ENCODE measurements at regions not wholly inside any gene's neighbourhood (a gene's known extent, or its start where the extent isn't known, plus 50 kb on each side); places are given as distances from the start of the nearest gene placed in this dataset.

GRCh38 chr2:216292886-216293301 is 79.4 kb downstream of the MARCHF4 start:
- Histone ChIP-seq H3K9ac (ENCODE audit: low read length) (no peak overlapping the region), H3K4me1 (ENCODE audit: insufficient read depth, low read length, severe bottlenecking) (no peaks in the 10 kb centered on the region), H3K79me2 (ENCODE audit: insufficient read depth, low read length) (no peaks in the 10 kb centered on the region), H3K27me3 (ENCODE audit: insufficient read depth, low read length) (no peaks in the 10 kb centered on the region), H3K4me2 (ENCODE audit: low read length) (no peak overlapping the region), H3K36me3 (ENCODE audit: insufficient read depth, low read length) (no peaks in the 10 kb centered on the region), H4K20me1 (ENCODE audit: insufficient read depth, low read length) (no peaks in the 10 kb centered on the region), H3K4me3 (ENCODE audit: low read depth, low read length, poor library complexity, severe bottlenecking) (no peak overlapping the region), H3F3A (ENCODE audit: insufficient read depth, low read length) (no peaks in the 10 kb centered on the region), H3K27ac (ENCODE audit: low read depth, low read length, poor library complexity, severe bottlenecking) (no peak overlapping the region), H3K9me2 (ENCODE audit: low read depth, low read length) (no peaks in the 10 kb centered on the region), H2AFZ (ENCODE audit: low read length) (no peak overlapping the region), H3K9me3 (ENCODE audit: low read length) (no peaks in the 10 kb centered on the region)
- no peak for TF ChIP-seq CTCF (IDR thresholded peaks at IDR 0.05; ENCODE audit: low read length)
- no peak for TF ChIP-seq EZH2 (IDR thresholded peaks at IDR 0.05; ENCODE audit: borderline replicate concordance, low read length)

GRCh38 chr2:216292475-216292874 is 79.8 kb downstream of the MARCHF4 start:
- H3K4me1 ChIP-seq (ENCODE audit: insufficient read depth, low read length, severe bottlenecking) = no peaks in the 10 kb centered on the region
- no peaks in the 10 kb centered on the region for H3K9me3 ChIP-seq (ENCODE audit: low read length)
- H3K9me2 ChIP-seq (ENCODE audit: low read depth, low read length) = no peaks in the 10 kb centered on the region
- no peaks in the 10 kb centered on the region for H3K79me2 ChIP-seq (ENCODE audit: insufficient read depth, low read length)
- H3F3A ChIP-seq (ENCODE audit: insufficient read depth, low read length) = no peaks in the 10 kb centered on the region
- no peak overlapping the region for H3K4me3 ChIP-seq (ENCODE audit: low read depth, low read length, poor library complexity, severe bottlenecking)
- no peaks in the 10 kb centered on the region for H4K20me1 ChIP-seq (ENCODE audit: insufficient read depth, low read length)
- H3K36me3 ChIP-seq (ENCODE audit: insufficient read depth, low read length) = no peaks in the 10 kb centered on the region
- H3K27ac ChIP-seq (ENCODE audit: low read depth, low read length, poor library complexity, severe bottlenecking) = no peak overlapping the region
- H3K4me2 ChIP-seq (ENCODE audit: low read length) = no peak overlapping the region
- H2AFZ ChIP-seq (ENCODE audit: low read length) = no peak overlapping the region
- H3K27me3 ChIP-seq (ENCODE audit: insufficient read depth, low read length) = no peaks in the 10 kb centered on the region
- TF ChIP-seq CTCF (IDR thresholded peaks at IDR 0.05; ENCODE audit: low read length) (no peak), EZH2 (IDR thresholded peaks at IDR 0.05; ENCODE audit: borderline replicate concordance, low read length) (no peak)
- no peak overlapping the region for H3K9ac ChIP-seq (ENCODE audit: low read length)

- Histone ChIP-seq H3K4me1 (ENCODE audit: insufficient read depth, low read length, severe bottlenecking) (no peaks in the 10 kb centered on the region), H3K4me3 (ENCODE audit: low read depth, low read length, poor library complexity, severe bottlenecking) (no peak overlapping the region), H2AFZ (ENCODE audit: low read length) (no peak overlapping the region), H3K27ac (ENCODE audit: low read depth, low read length, poor library complexity, severe bottlenecking) (no peak overlapping the region), H3K79me2 (ENCODE audit: insufficient read depth, low read length) (no peaks in the 10 kb centered on the region), H3K9me2 (ENCODE audit: low read depth, low read length) (no peaks in the 10 kb centered on the region), H3K4me2 (ENCODE audit: low read length) (no peak overlapping the region), H4K20me1 (ENCODE audit: insufficient read depth, low read length) (no peaks in the 10 kb centered on the region), H3K36me3 (ENCODE audit: insufficient read depth, low read length) (no peaks in the 10 kb centered on the region), H3K9ac (ENCODE audit: low read length) (no peak overlapping the region), H3K27me3 (ENCODE audit: insufficient read depth, low read length) (no peaks in the 10 kb centered on the region), H3K9me3 (ENCODE audit: low read length) (no peaks in the 10 kb centered on the region), H3F3A (ENCODE audit: insufficient read depth, low read length) (no peaks in the 10 kb centered on the region)
- no peak for TF ChIP-seq CTCF (IDR thresholded peaks at IDR 0.05; ENCODE audit: low read length)
- no peak for TF ChIP-seq EZH2 (IDR thresholded peaks at IDR 0.05; ENCODE audit: borderline replicate concordance, low read length)
Measured at GRCh38 chr2:216289470-216289869, 82.8 kb downstream of the MARCHF4 start.
